ENCODE measurements at regions not wholly inside any gene's neighbourhood (a gene's known extent, or its start where the extent isn't known, plus 50 kb on each side); places are given as distances from the start of the nearest gene placed in this dataset.

- DNase-seq (ENCODE audit: low read depth, low spot score) (no peak), FAIRE-seq (no peak), ATAC-seq (no peak)
- POLR2A ChIA-PET: no interaction called here
- H3K79me2 ChIP-seq (ENCODE audit: control insufficient read depth, insufficient read depth, low read length): no peaks in the 10 kb centered on the region
- intact Hi-C loops (cut with micrococcal nuclease; ENCODE audit: unreplicated experiment): no loop called here
- no peaks in the 10 kb centered on the region for H3K9me3 ChIP-seq (replicated peaks; ENCODE audit: control insufficient read depth, insufficient read depth, low read length)
- CTCF ChIA-PET: no interaction called here
- H3K27ac ChIP-seq (ENCODE audit: control insufficient read depth, insufficient read depth): no peak overlapping the region
- RAD21 ChIA-PET (ENCODE audit: unreplicated experiment): no interaction called here
- in situ Hi-C loops (cut with MboI): no loop called here
- no peaks in the 10 kb centered on the region for H4K20me1 ChIP-seq (ENCODE audit: control insufficient read depth, insufficient read depth)
- H3K27me3 ChIP-seq (replicated peaks in 1 of 2; ENCODE audit: control insufficient read depth in 2 of 2, insufficient read depth in 2 of 2, low read length in 1 of 2): no peaks in the 10 kb centered on the region
- no peak overlapping the region for H2AFZ ChIP-seq (ENCODE audit: control insufficient read depth, low read depth, low read length)
- H3K4me3 ChIP-seq: no peak overlapping the region
- BruUV-seq (replicated peaks): no TSS peak
- no peak overlapping the region for H3K4me2 ChIP-seq (ENCODE audit: control insufficient read depth, insufficient read depth)
- H3K4me1 ChIP-seq (ENCODE audit: control insufficient read depth, insufficient read depth, low read length): no peaks in the 10 kb centered on the region
- H3K36me3 ChIP-seq (ENCODE audit: control insufficient read depth in 2 of 2, insufficient read depth in 2 of 2, low read length in 1 of 2): no peaks in the 10 kb centered on the region
- TF ChIP-seq FOS (IDR thresholded peaks at IDR 0.05; ENCODE audit: borderline replicate concordance, extremely low read depth, insufficient read length) (no peak), TBL1XR1 (IDR thresholded peaks at IDR 0.05; ENCODE audit: low read depth, low read length) (no peak), NR2C1 (IDR thresholded peaks at IDR 0.05) (no peak), BMI1 (IDR thresholded peaks at IDR 0.05; ENCODE audit: borderline replicate concordance) (no peak), SMAD1 (IDR thresholded peaks at IDR 0.05; ENCODE audit: low read depth, partially characterized antibody) (no peak), PKNOX1 (IDR thresholded peaks at IDR 0.05) (no peak)
- 28% methylated on average over 3 of the region's 3 CpGs for WGBS (ENCODE audit: insufficient coverage, insufficient replicate concordance, low lambda C conversion rate, missing lambda C conversion rate)
- H3K9ac ChIP-seq (ENCODE audit: control insufficient read depth, insufficient read depth, low read length): no peak overlapping the region
- SMC1A ChIA-PET (ENCODE audit: uncharacterized antibody, unreplicated experiment): no interaction called here
These were observed 841.4 kb upstream of the LRATD1 start for GRCh38 chr2:13791019-13791547.

- H3K36me3 ChIP-seq (ENCODE audit: control insufficient read depth in 2 of 2, insufficient read depth in 2 of 2, low read length in 1 of 2): no peaks in the 10 kb centered on the region
- intact Hi-C loops (cut with micrococcal nuclease; ENCODE audit: unreplicated experiment) (no loop called here), in situ Hi-C loops (cut with MboI) (no loop called here)
- H3K4me3 ChIP-seq: no peak overlapping the region
- H3K79me2 ChIP-seq (ENCODE audit: control insufficient read depth, insufficient read depth, low read length): no peaks in the 10 kb centered on the region
- no peaks in the 10 kb centered on the region; the same call in 2 of the 3 replicates for H3K9me3 ChIP-seq (replicated peaks; ENCODE audit: control insufficient read depth, insufficient read depth, low read length)
- ATAC-seq (no peak), DNase-seq (ENCODE audit: low read depth, low spot score) (no peak), FAIRE-seq (no peak)
- no peaks in the 10 kb centered on the region for H3K27me3 ChIP-seq (replicated peaks in 1 of 2; ENCODE audit: control insufficient read depth in 2 of 2, insufficient read depth in 2 of 2, low read length in 1 of 2)
- H4K20me1 ChIP-seq (ENCODE audit: control insufficient read depth, insufficient read depth): no peaks in the 10 kb centered on the region
- H2AFZ ChIP-seq (ENCODE audit: control insufficient read depth, low read depth, low read length): no peak overlapping the region
- ChIA-PET RAD21 (ENCODE audit: unreplicated experiment) (no interaction called here), POLR2A (no interaction called here), CTCF (no interaction called here), SMC1A (ENCODE audit: uncharacterized antibody, unreplicated experiment) (interaction anchor here (0.7 kb wide), 1 partner anchor 364 kb away, joined by 3 read pairs; no protein-coding TSS in a partner anchor)
- H3K4me2 ChIP-seq (ENCODE audit: control insufficient read depth, insufficient read depth): no peak overlapping the region
- no peaks in the 10 kb centered on the region for H3K4me1 ChIP-seq (ENCODE audit: control insufficient read depth, insufficient read depth, low read length)
- no peak overlapping the region for H3K27ac ChIP-seq (ENCODE audit: control insufficient read depth, insufficient read depth)
- BruUV-seq (replicated peaks): no TSS peak
- 42% methylated on average over 5 of the region's 5 CpGs for WGBS (ENCODE audit: insufficient coverage, insufficient replicate concordance, low lambda C conversion rate, missing lambda C conversion rate)
- H3K9ac ChIP-seq (ENCODE audit: control insufficient read depth, insufficient read depth, low read length): no peak overlapping the region
- no peak for TF ChIP-seq CHD2 (IDR thresholded peaks at IDR 0.05; ENCODE audit: borderline replicate concordance, low read depth, low read length)
- no peak for TF ChIP-seq ZNF687 (IDR thresholded peaks at IDR 0.05)
- TF ChIP-seq IKZF1 (conservative IDR thresholded peaks at IDR 0.05): no peak
- TF ChIP-seq SP1 (IDR thresholded peaks at IDR 0.05; ENCODE audit: low read depth, low read length): no peak
- TF ChIP-seq TCF12 (IDR thresholded peaks at IDR 0.05; ENCODE audit: low read depth, low read length): no peak
- TF ChIP-seq RFX5 (IDR thresholded peaks at IDR 0.05; ENCODE audit: low read depth, low read length): no peak
- TF ChIP-seq RELB (IDR thresholded peaks at IDR 0.05; ENCODE audit: low read depth): no peak
These were observed 826.0 kb upstream of the LRATD1 start for GRCh38 chr2:13806539-13806938.
